ENCODE measurements at regions not wholly inside any gene's neighbourhood (a gene's known extent, or its start where the extent isn't known, plus 50 kb on each side); places are given as distances from the start of the nearest gene placed in this dataset.

GRCh38 chr10:108902619-108903285, 1020.6 kb downstream of the XPNPEP1 start:
- no peak for DNase-seq (ENCODE audit: extremely low read depth, low read depth, low spot score)

DNA sequence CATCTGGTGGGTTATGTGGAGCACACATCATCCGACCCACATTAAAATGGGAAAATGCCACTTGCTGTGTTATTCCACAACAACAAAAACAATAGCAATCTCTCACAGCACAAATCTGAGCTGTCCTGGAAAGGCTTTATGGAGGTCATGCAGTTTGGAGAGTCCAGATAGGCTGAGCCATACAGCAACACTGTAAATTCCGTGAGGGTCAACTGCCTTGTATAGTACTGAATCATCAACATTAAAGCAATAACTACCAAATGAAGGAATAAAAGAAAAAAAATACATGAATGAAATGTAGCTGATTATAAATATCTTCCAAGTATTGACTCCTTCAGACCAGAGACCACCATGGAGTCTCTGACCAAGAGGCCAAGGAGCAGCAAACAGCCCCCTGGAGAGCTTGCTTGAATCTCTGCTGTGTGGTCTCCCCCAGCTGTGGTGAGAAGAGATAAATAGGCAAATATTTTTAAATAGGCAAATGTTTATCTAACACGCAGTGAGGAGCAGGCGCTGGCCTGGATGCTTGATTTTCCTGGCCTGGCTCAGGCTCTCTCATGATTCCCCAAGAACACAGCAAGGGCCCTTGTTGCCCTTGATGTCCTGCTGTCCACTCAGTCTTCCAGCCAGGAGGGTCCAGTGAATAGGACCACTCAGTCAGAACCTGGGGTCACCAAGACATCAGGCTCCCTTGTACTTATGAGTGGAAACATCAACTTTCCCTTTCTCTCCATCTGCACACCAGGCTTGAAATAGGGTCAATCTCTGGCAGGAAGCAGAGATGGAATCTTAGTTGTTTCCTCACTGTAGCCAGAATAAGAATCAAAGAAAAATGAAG, 1021.3 kb downstream of the XPNPEP1 start:
- DNase-seq (ENCODE audit: extremely low read depth, low read depth, low spot score), result no peak

DNA sequence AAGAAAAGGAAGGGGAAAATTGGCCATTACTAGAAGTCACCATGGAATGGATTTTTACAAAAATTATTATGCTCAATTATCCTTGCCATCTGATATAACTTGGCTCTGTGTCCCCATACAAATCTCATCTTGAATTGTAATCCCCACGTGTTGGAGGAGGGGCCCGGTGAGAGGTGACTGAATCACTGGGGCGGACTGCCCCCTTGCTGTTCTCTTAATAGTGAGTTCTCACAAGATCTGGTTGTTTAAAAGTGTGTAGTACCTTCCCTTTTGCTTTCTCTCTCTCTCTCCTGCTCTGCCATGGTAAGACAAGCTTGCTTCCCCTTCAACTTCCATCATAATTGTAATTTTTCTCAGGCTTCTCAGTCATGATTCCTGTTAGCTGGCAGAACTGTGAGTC, 1023.6 kb downstream of the XPNPEP1 start:
- DNase-seq (ENCODE audit: extremely low read depth, low read depth, low spot score), result no peak

GRCh38 chr10:108894402-108895301, 1028.7 kb downstream of the XPNPEP1 start:
- no peak for DNase-seq (ENCODE audit: extremely low read depth, low read depth, low spot score)

- DNase-seq (ENCODE audit: extremely low read depth, low read depth, low spot score), result no peak
Measured at GRCh38 chr10:108877095-108877561, 1046.2 kb downstream of the XPNPEP1 start.

DNA sequence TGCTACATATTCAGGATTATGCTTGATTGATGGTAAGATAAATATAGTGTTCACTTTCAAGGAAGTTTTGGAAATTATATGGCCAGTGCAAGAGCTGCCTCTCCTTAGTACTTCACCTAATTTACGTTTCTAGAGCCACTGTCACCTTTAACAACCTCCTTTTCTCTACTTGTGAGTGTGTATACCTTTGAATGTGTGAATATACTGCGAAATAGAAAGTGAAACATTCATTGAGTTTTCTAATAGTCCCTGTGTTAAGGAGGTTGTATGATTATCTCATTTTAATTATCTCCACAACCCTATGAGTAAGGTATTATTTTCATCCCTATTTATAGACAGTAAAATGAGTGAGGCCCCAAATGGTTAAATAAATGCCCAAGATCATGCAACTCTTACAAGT, 1050.5 kb downstream of the XPNPEP1 start:
- no peak for DNase-seq (ENCODE audit: extremely low read depth, low read depth, low spot score)

DNA sequence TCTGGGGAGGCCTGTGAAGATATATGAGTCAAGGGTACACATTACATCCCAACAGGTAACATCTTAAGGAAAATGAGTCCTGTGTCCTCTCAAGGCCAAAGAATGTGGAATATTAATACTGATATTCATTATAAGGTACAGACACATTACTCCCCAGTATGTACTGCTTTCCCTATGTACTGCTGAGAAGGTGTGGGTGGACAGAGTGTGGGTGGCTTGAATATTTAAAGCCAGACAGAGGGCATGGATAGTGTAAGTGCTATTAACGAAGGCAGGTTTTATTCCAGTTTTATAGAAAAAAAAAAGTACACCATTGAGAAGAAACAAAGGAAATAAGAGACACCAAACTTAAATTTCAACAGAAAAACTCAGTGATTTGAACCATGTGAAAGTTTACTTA, 1054.4 kb downstream of the XPNPEP1 start:
- DNase-seq (ENCODE audit: extremely low read depth, low read depth, low spot score), result no peak

DNA sequence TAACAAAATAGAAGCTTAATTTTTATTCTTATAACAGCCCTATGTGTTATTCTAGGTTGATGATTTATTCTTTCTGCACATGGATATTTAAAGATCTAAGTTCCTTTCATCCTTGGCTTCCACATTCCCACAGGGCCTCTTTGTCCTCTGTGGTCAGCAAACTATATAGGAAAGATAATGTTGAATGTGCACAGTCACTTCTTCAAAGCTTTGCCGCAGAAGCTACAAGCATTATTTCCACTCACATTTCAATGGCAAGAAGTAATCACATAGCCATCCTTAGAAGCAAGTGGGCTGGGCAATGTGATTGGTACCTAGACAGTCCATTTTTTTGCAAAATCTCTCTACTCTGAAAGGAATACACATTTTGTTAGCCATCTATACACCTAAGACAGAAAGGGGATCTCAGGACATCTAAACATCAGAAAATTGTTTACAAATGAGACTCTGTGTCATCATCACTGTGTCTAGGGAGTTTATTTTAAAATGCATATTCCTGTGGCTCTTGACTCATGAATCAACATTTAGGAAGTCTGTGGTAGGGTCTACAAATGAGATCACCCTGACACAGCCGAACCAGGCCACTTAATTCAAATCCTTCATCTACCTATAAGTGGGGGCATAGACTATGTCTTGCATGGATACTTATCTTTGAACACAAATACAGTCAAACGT, 1060.5 kb downstream of the XPNPEP1 start:
- no peak for DNase-seq (ENCODE audit: extremely low read depth, low read depth, low spot score)

GRCh38 chr10:108861181-108861754, 1062.0 kb downstream of the XPNPEP1 start:
- no peak for DNase-seq (ENCODE audit: extremely low read depth, low read depth, low spot score)

GRCh38 chr10:108852211-108852610, 1071.1 kb downstream of the XPNPEP1 start:
- DNase-seq (ENCODE audit: extremely low read depth, low read depth, low spot score), result no peak

DNA sequence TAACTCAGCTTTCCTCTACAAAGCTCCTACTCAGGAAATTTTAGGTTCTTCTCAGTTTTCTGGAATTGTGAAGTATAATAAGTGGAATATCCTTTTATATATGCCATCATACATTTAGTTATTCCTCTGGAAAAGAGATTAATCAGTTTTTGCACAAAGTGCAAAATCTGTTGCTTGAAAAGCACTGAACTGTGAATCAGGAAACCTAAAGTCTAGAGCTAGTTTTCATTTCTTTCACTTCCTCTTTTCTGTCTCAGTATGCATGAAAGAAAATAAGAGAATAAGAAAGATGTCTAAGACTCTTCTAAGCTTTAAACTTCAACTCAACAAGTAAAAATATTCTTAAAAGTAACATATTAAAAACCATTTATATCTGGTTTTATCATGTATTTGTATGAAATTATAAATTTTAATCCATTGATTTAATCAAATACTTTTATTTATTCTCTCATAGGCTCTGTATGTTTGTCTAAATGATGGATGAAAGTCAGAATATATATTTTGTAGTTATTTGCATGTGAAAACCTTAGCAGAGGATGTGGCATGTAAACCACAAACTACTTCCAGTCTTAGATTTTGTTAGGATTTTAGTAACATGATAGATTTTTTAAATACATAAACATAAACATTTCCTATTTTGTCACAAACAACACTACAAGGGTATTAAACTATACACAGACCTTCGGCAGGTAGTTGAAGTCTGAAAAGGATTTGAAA, 1073.0 kb downstream of the XPNPEP1 start:
- no peak for DNase-seq (ENCODE audit: extremely low read depth, low read depth, low spot score)

DNA sequence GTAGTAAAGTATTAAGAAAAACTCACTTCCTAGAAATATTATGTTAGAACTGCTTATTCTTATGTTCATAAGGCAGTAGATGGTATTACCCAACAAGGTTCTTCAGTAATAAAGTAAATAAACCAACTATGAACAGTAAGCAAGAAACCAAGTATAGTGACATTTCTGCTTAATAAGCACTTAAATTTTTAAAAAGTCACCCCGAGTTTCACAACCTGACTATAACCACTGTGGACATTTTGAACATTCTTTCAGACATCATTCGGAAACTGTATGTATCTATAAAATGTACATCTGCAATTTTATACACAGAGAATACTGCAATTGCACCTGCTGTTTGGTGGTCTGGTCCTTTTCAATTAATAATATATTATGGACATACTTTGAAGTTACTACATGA, 1073.6 kb downstream of the XPNPEP1 start:
- no peak for DNase-seq (ENCODE audit: extremely low read depth, low read depth, low spot score)

DNA sequence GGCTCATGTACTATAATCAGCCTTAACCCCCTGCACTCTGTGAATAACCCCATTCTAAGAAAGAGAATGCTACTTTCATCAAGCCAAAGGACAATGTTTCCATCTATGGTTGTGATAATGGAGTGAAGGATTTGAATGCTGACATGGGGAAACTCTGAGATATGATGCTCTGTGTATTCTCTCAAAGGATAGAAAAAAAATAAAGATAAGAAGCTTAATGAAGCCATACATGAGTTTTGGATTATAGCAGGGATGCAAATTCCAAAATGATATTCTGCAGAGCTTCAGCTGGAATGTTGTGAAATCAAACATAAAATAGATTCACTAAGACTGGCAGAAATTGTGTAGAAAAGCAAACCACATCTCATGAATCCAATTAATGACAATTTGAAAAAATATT, 1074.1 kb downstream of the XPNPEP1 start:
- DNase-seq (ENCODE audit: extremely low read depth, low read depth, low spot score), result no peak

DNA sequence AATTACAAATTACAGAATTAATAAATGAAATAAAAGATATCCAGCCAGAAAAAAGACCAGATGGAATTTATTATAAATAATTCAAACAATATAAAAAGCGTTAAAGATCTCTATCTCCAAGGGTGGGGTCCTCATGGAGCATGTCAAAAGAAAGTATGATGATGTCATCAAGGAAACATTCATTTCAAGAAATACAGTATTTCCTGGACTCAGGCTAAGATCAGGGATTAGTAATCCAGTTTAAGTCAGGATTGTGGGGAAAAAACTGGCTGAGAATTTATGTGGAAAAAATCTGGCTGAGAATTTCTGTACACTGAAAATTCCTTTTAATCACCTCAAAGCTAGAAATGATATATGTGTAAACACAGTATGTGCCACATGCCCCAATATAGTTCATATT, 1075.3 kb downstream of the XPNPEP1 start:
- DNase-seq (ENCODE audit: extremely low read depth, low read depth, low spot score), result no peak

DNA sequence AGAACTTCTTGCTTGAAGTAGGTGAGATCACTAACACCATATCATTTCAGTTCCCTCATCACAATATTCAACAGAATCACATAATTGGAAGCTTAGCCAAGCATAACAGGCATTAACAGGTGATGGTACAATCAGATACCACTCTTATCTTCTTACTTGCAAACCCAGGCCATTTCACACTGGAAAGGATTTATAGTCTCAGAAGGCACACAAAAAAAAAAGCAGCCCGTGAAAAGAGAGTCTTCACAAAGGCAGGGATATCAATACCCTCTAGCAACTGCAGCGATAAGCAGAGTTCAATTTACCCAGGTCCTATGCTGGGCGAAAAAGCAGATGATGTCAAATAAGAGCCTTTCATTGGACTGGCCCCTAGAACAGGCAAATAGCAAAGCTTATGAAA, 1082.4 kb downstream of the XPNPEP1 start:
- DNase-seq (ENCODE audit: extremely low read depth, low read depth, low spot score), result no peak

DNA sequence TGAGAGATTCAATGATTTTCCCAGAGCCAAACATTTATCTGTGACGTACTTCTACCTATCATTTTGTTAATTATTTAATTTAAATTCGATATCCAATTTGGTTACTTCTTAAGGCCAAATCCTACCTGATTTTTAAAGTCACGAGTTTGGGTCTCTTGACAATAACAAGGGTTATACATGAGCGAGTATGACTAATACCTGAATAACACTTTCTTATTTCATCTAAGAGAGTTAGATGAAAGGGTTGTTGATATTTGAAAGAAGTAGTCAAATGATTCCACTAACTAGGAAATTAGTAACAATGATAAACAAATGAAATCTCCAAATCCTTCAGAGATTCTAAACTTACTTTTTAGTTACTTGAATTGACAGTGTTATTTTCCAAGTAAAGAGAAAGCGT, 1086.9 kb downstream of the XPNPEP1 start:
- DNase-seq (ENCODE audit: extremely low read depth, low read depth, low spot score), result no peak

DNA sequence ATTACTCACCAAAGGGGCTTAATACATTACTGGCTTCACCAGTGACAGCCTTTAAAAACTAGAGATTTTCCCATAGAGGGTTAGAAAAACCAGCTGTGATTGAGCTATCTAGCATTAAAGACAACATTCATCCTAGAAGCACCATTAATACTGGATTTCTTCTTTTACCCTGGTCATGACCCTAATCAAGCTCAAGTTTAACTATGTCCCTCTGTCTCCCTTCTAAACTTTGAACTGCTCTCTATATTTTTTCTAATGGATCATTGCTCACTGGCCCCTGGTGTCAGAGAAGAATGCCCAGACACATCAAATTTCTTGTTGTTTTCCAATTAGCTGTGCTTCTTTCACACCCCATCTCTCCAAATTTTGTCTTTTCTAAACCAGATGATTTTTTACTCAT, 1101.3 kb downstream of the XPNPEP1 start:
- no peak for DNase-seq (ENCODE audit: extremely low read depth, low read depth, low spot score)

DNA sequence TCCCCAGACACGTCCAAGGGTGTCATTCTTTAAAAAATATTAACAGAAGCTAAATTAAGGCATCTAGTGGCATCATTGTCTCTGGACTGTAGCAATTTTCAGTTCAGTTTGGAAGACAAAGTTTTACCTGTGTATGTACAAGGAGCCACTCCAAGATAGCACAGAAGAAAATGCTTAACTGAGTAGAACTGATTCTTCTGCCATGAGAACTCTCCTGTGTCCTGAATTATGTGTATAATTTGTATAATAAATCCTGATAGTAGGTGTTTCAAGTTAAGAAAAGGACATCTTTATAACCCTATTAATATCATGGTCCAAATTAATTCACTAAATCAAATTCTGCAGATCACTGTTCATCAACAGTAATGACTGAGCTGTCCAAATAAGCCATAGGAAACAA, 1104.0 kb downstream of the XPNPEP1 start:
- no peak for DNase-seq (ENCODE audit: extremely low read depth, low read depth, low spot score)

DNA sequence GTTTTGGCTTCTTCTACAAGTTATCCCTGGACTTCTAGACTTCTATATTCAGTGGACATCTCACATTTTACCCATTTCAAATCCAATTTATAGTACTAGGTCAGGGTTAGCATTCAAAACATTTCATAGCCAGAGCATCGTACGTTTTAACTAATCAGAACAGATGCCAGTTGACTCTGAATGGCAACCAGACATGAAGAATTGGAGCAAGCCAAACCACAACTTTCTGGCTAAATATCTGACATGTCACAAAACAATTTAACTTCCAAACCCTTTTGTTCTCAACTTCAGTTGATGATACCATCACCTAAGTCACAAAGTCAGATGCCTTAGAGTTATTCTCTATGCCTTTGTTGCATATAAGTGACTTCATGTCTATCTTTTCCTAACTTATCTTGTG, 1105.7 kb downstream of the XPNPEP1 start:
- no peak for DNase-seq (ENCODE audit: extremely low read depth, low read depth, low spot score)

GRCh38 chr10:108817135-108817534, 1106.2 kb downstream of the XPNPEP1 start:
- DNase-seq (ENCODE audit: extremely low read depth, low read depth, low spot score), result no peak
